ENCODE measurements at regions not wholly inside any gene's neighbourhood (a gene's known extent, or its start where the extent isn't known, plus 50 kb on each side); places are given as distances from the start of the nearest gene placed in this dataset.
"Not testable (repeated sequence)": the region's sequence is repeated elsewhere in the genome, so short reads cannot be mapped to it uniquely, and the experiment has no call there.

DNA sequence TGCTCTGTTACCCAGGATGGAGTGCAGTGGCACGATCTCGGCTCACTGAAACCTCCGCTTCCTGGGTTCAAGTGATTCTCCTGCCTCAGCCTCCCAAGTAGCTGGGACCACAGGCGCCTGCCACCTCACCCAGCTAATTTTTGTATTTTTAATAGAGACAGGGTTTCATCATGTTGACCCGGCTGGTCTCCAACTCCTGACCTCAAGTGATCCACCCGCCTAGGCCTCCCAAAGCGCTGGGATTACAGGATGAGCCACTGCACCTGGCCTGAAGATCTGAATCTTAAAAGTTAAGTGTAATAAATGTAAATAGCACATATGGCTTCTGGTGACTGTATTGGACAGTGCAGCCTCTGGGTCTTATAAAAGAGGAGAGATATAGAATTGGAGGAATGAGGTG, 74.2 kb upstream of the NOX3 start:
- TF ChIP-seq, protein P1, sequence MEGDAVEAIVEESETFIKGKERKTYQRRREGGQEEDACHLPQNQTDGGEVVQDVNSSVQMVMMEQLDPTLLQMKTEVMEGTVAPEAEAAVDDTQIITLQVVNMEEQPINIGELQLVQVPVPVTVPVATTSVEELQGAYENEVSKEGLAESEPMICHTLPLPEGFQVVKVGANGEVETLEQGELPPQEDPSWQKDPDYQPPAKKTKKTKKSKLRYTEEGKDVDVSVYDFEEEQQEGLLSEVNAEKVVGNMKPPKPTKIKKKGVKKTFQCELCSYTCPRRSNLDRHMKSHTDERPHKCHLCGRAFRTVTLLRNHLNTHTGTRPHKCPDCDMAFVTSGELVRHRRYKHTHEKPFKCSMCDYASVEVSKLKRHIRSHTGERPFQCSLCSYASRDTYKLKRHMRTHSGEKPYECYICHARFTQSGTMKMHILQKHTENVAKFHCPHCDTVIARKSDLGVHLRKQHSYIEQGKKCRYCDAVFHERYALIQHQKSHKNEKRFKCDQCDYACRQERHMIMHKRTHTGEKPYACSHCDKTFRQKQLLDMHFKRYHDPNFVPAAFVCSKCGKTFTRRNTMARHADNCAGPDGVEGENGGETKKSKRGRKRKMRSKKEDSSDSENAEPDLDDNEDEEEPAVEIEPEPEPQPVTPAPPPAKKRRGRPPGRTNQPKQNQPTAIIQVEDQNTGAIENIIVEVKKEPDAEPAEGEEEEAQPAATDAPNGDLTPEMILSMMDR (IDR thresholded peaks at IDR 0.05): not testable (repeated sequence)
- not testable (repeated sequence) for TF ChIP-seq POLR2A (IDR thresholded peaks at IDR 0.05)
